Thyroid gland (tissue), 4 donors: ENCODE measurements at regions not wholly inside any gene's neighbourhood (a gene's known extent, or its start where the extent isn't known, plus 50 kb on each side); places are given as distances from the start of the nearest gene placed in this dataset.

Experiments used
- POLR2A ChIP-seq, 2 donors: fragments of 450-650 bp; IDR thresholded peaks; one replicate each; pipeline ENCODE4 v1.6.1; 2017; ENCODE audit warnings: antibody characterized with exemption in 2 of 2, mild to moderate bottlenecking in 2 of 2, moderate library complexity in 1 of 2
- TF ChIP-seq, protein P1 (sequence below), 6 experiments: fragments of 200-600 bp in 3 of 6; fragments of 450-650 bp in 3 of 6; sonication (generic) in 3 of 6; IDR thresholded peaks; one replicate each; pipeline ENCODE4 v1.5.1; 2016 to 2019; ENCODE audit warnings: antibody characterized with exemption in 6 of 6, mild to moderate bottlenecking in 2 of 6, inconsistent platforms in 1 of 6, moderate library complexity in 1 of 6

DNA sequence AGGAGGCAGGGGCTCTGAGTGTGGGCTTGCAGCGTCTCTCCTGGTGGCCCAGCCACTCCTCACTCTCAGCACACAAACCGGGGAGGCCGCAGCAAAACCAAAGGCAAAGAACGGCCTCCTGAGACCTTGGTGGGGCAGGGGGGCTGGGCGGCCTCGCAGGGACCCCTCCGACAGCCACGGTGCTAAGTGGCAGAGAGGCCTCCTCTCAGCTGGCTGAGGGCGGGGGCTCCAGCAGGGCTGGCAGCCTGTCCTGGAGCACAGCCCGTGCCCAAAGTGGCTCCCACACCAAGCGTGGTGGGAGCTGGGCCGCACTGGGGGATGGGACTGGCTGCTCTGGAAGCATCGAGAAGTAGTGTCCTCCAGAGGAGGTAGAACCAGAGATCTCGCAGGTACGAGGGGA lies 334.4 kb downstream of the QKI start:
- TF ChIP-seq POLR2A (IDR thresholded peaks at IDR 0.05): no peak
- TF ChIP-seq, protein P1, sequence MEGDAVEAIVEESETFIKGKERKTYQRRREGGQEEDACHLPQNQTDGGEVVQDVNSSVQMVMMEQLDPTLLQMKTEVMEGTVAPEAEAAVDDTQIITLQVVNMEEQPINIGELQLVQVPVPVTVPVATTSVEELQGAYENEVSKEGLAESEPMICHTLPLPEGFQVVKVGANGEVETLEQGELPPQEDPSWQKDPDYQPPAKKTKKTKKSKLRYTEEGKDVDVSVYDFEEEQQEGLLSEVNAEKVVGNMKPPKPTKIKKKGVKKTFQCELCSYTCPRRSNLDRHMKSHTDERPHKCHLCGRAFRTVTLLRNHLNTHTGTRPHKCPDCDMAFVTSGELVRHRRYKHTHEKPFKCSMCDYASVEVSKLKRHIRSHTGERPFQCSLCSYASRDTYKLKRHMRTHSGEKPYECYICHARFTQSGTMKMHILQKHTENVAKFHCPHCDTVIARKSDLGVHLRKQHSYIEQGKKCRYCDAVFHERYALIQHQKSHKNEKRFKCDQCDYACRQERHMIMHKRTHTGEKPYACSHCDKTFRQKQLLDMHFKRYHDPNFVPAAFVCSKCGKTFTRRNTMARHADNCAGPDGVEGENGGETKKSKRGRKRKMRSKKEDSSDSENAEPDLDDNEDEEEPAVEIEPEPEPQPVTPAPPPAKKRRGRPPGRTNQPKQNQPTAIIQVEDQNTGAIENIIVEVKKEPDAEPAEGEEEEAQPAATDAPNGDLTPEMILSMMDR (IDR thresholded peaks at IDR 0.05): no peak
